ENCODE measurements at regions not wholly inside any gene's neighbourhood (a gene's known extent, or its start where the extent isn't known, plus 50 kb on each side); places are given as distances from the start of the nearest gene placed in this dataset.

GRCh38 chr1:30425046-30425445, 298.3 kb downstream of the MATN1 start:
- TF ChIP-seq, protein P1, sequence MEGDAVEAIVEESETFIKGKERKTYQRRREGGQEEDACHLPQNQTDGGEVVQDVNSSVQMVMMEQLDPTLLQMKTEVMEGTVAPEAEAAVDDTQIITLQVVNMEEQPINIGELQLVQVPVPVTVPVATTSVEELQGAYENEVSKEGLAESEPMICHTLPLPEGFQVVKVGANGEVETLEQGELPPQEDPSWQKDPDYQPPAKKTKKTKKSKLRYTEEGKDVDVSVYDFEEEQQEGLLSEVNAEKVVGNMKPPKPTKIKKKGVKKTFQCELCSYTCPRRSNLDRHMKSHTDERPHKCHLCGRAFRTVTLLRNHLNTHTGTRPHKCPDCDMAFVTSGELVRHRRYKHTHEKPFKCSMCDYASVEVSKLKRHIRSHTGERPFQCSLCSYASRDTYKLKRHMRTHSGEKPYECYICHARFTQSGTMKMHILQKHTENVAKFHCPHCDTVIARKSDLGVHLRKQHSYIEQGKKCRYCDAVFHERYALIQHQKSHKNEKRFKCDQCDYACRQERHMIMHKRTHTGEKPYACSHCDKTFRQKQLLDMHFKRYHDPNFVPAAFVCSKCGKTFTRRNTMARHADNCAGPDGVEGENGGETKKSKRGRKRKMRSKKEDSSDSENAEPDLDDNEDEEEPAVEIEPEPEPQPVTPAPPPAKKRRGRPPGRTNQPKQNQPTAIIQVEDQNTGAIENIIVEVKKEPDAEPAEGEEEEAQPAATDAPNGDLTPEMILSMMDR (IDR thresholded peaks at IDR 0.05; ENCODE audit: control extremely low read depth, extremely low read depth, low read depth, missing control alignments), result no peak
- no peak for DNase-seq (ENCODE audit: extremely low spot score)
- ChIA-PET CTCF (no interaction called here), POLR2A (no interaction called here)

DNA sequence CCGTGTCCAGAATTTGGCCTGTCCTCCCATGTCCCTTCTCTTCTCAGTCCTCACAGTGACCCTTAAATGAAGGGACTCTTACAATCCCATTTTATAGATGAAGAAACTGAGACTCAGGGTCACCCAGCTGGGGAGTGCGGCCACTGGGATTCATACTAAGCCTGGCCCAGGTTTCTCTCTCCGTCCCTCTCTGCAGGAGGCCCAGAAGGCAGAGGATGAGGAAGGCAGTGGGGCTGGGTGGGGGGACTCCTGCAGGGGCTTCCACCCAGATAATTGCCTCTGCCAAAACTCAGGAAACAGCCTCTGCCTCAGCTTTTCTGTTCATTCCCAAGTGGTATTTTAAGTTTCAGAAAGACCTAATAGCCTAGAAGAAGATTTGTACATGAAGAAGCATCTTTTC, 299.8 kb downstream of the MATN1 start:
- POLR2A ChIA-PET, result no interaction called here
- TF ChIP-seq, protein P1 (IDR thresholded peaks at IDR 0.05; ENCODE audit: control extremely low read depth, extremely low read depth, low read depth, missing control alignments), result no peak
- CTCF ChIA-PET, result no interaction called here
- no peak for DNase-seq (ENCODE audit: extremely low spot score)

GRCh38 chr1:30422251-30422650, 301.1 kb downstream of the MATN1 start:
- DNase-seq (ENCODE audit: extremely low spot score), result peak; percentile 3
- TF ChIP-seq, protein P1 (IDR thresholded peaks at IDR 0.05; ENCODE audit: control extremely low read depth, extremely low read depth, low read depth, missing control alignments), result no peak
- POLR2A ChIA-PET, result no interaction called here
- CTCF ChIA-PET, result interaction anchor here (1.5 to 1.7 kb wide), 2 partner anchors 14 to 42 kb away, joined by 3 to 7 read pairs; no protein-coding TSS in a partner anchor

- TF ChIP-seq, protein P1 (IDR thresholded peaks at IDR 0.05; ENCODE audit: control extremely low read depth, extremely low read depth, low read depth, missing control alignments), result no peak
- no peak for DNase-seq (ENCODE audit: extremely low spot score)
- ChIA-PET POLR2A (no interaction called here), CTCF (interaction anchor here (0.9 kb wide), 1 partner anchor 40 kb away, joined by 5 read pairs; no protein-coding TSS in a partner anchor)
These were observed 302.8 kb downstream of the MATN1 start for GRCh38 chr1:30420519-30421050.

DNA sequence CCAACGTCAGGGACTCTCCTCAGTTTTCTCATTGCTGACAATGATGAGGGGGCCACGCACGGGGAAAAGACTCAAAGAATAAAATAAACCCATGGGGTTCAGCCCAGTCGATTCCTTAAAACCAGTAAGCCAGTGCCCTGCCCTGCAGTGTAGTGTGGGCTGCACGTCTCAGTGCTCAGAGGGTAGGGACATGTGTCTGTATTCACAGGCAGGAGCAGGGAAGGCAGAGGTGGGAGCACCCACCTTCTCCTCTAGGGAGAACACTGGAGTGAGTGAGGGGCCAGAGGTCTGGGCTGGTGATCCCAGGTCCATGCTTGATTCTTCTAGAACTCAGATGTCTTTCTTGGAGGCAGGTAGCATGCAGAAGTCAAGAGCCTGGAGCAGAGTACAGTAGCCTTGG, 303.6 kb downstream of the MATN1 start:
- no peak for DNase-seq (ENCODE audit: extremely low spot score)

DNA sequence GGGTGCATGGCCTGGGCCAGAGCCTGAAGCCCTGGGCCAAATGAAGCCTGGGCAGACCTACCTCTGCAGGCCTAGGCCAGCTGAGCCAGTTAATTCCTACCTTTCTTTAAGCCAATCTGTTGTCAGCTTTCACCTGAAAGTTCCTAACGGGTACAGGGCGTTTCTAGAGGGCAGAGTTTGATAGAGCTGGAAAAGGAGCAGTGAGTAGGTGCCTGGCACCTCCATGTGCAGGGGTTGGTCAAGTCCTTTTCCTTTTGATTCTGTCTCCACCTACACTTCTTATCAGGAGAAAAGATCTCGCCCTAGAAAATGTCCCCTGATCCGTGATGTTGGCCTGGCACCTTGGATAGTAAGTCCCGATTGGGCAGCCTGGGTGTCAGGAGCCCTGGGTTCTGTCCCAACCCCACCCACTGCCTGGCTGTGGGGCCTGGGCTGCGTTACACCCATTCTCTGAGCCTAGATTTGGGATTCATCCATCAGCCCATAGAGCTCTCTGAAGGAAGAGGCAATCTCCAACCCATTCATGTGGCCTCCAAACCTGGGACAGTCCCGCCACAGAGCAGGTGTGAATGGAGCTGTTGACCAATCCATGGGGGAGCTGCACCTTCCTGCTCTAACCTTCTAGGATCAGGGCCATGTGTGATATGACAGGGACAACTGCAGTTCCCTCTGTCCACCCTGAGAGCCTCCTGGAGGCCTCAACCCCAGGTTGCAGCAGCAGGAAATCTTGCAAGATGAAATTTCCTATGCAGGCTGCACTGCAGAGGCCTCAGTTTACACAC, 304.3 kb downstream of the MATN1 start:
- POLR2A ChIA-PET, result interaction anchor here (0.6 kb wide), 1 partner anchor 877 kb away, joined by 6 read pairs; no protein-coding TSS in a partner anchor
- CTCF ChIA-PET, result interaction anchor here (1.1 kb wide), 1 partner anchor 10 kb away, joined by 4 read pairs; no protein-coding TSS in a partner anchor
- DNase-seq (ENCODE audit: extremely low spot score), result peak; percentile 8
- TF ChIP-seq, protein P1 (IDR thresholded peaks at IDR 0.05; ENCODE audit: control extremely low read depth, extremely low read depth, low read depth, missing control alignments), result no peak

More for the DNA sequence above, 303.6 kb downstream of the MATN1 start:
- ChIA-PET POLR2A (no interaction called here), CTCF (interaction anchor here (1.1 kb wide), 1 partner anchor 11 kb away, joined by 4 read pairs; no protein-coding TSS in a partner anchor)
- TF ChIP-seq, protein P1 (IDR thresholded peaks at IDR 0.05; ENCODE audit: control extremely low read depth, extremely low read depth, low read depth, missing control alignments), result no peak

All from GM10248 (cell line).